Naive thymus-derived CD4-positive, alpha-beta T cell (primary cell): ENCODE measurements at regions not wholly inside any gene's neighbourhood (a gene's known extent, or its start where the extent isn't known, plus 50 kb on each side); places are given as distances from the start of the nearest gene placed in this dataset.

Experiments used
- ATAC-seq: fragments of 150-1000 bp; cut with Tn5 transposase; 2 replicates; pipeline ENCODE4 v1.10.0; 2021; ENCODE audit warnings: mild to moderate bottlenecking, moderate library complexity
- CTCF ChIA-PET: fragments of 350-600 bp; sonication (Branson Sonifier 250); formaldehyde crosslinking; loops from one replicate; lab custom pipeline; 2021; ENCODE audit warnings: antibody characterized with exemption; lab: Charles Lee
- POLR2A ChIA-PET: fragments of 350-600 bp; sonication (Branson Sonifier 250); formaldehyde crosslinking; loops from one replicate; lab custom pipeline; 2021; ENCODE audit warnings: antibody characterized with exemption, inconsistent platforms; lab: Charles Lee
- DNase-seq, 9 donors: peaks; one replicate each; pipeline versions ENCODE4 v3.0.0 to v3.0.0-alpha.2; 2020 to 2022; ENCODE audit warnings: mixed read lengths in 1 of 9
- H3K27ac ChIP-seq: one replicate; pipeline ENCODE4 v1.7.0; 2013; ENCODE audit warnings: mild to moderate bottlenecking, low read depth, low read length, moderate library complexity
- H3K27me3 ChIP-seq, 2 donors: one replicate each; pipeline ENCODE4 v1.7.0; 2013; ENCODE audit warnings: low read length in 2 of 2, mild to moderate bottlenecking in 2 of 2, moderate library complexity in 2 of 2; ENCODE audit not compliant: control insufficient read depth in 2 of 2, insufficient read depth in 2 of 2
- H3K36me3 ChIP-seq, 3 experiments: 1 replicate in 2 of 3; 2 replicates in 1 of 3; pipeline ENCODE4 v1.7.0; 2013; ENCODE audit warnings: low read length in 3 of 3, mild to moderate bottlenecking in 3 of 3, moderate library complexity in 1 of 3; ENCODE audit not compliant: insufficient read depth in 3 of 3, control insufficient read depth in 2 of 3
- H3K4me1 ChIP-seq, 2 donors: one replicate each; pipeline ENCODE4 v1.7.0; 2013; ENCODE audit warnings: low read length in 2 of 2, mild to moderate bottlenecking in 2 of 2, moderate library complexity in 1 of 2; ENCODE audit not compliant: control insufficient read depth in 2 of 2, insufficient read depth in 2 of 2
- H3K4me3 ChIP-seq: 2 replicates; pipeline ENCODE4 v1.7.0; 2013; ENCODE audit warnings: mild to moderate bottlenecking, low read length
- H3K9me3 ChIP-seq, 3 experiments: 1 replicate in 2 of 3; 2 replicates in 1 of 3; pipeline ENCODE4 v1.7.0; 2013; ENCODE audit warnings: low read length in 3 of 3; ENCODE audit not compliant: control insufficient read depth in 2 of 3
- H3K27ac Mint-ChIP-seq, 9 donors: one replicate each; pipeline ENCODE4 v1.8.0; 2020 to 2022; ENCODE audit warnings: mixed read lengths in 9 of 9, mild to moderate bottlenecking in 8 of 9, moderate library complexity in 5 of 9, inconsistent platforms in 2 of 9
- H3K27me3 Mint-ChIP-seq, 5 donors: one replicate each; pipeline ENCODE4 v1.8.0; 2021 to 2022; ENCODE audit warnings: mixed read lengths in 5 of 5, mild to moderate bottlenecking in 1 of 5
- H3K36me3 Mint-ChIP-seq, 5 donors: one replicate each; pipeline ENCODE4 v1.8.0; 2020 to 2022; ENCODE audit warnings: mixed read lengths in 5 of 5, mild to moderate bottlenecking in 3 of 5, inconsistent platforms in 1 of 5
- H3K4me1 Mint-ChIP-seq, 7 donors: one replicate each; pipeline ENCODE4 v1.8.0; 2020 to 2022; ENCODE audit warnings: mixed read lengths in 7 of 7, mild to moderate bottlenecking in 3 of 7, inconsistent platforms in 1 of 7
- H3K4me3 Mint-ChIP-seq, 10 donors: one replicate each; pipeline ENCODE4 v1.8.0; 2020 to 2022; ENCODE audit warnings: mild to moderate bottlenecking in 10 of 10, mixed read lengths in 10 of 10, moderate library complexity in 6 of 10, inconsistent platforms in 2 of 10
- H3K9me3 Mint-ChIP-seq, 11 donors: one replicate each; pipeline ENCODE4 v1.8.0; 2020 to 2022; ENCODE audit warnings: mixed read lengths in 11 of 11, mild to moderate bottlenecking in 4 of 11, inconsistent platforms in 1 of 11, moderate library complexity in 1 of 11
- intact Hi-C, 2 donors: fragments of 100-400 bp; cut with micrococcal nuclease; formaldehyde crosslinking; loops; one replicate each; pipeline ENCODE4 v1.15.1; 2023

GRCh38 chr1:208511242-208511860 is 267.2 kb upstream of the PLXNA2 start:
- no peaks in the 10 kb centered on the region for H3K36me3 Mint-ChIP-seq
- no peak overlapping the region for H3K4me3 Mint-ChIP-seq
- Histone ChIP-seq H3K36me3 (no peaks in the 10 kb centered on the region), H3K27ac (no peak overlapping the region), H3K4me3 (no peak overlapping the region), H3K9me3 (no peaks in the 10 kb centered on the region), H3K4me1 (no peaks in the 10 kb centered on the region), H3K27me3 (no peaks in the 10 kb centered on the region)
- peaks cover 0 to 6% (median 1%) of the 10 kb centered on the region in 11 donors for H3K9me3 Mint-ChIP-seq
- CTCF ChIA-PET: no interaction called here
- peaks cover 0 to 11% (median 5%) of the 10 kb centered on the region in 5 donors for H3K27me3 Mint-ChIP-seq
- POLR2A ChIA-PET: no interaction called here
- ATAC-seq: no peak
- H3K4me1 Mint-ChIP-seq: no peaks in the 10 kb centered on the region
- DNase-seq: no peak
- H3K27ac Mint-ChIP-seq: no peak overlapping the region
- intact Hi-C loops: no loop called here

- peaks cover 0 to 5% (median 0%) of the 10 kb centered on the region in 5 donors for H3K27me3 Mint-ChIP-seq
- Histone ChIP-seq H3K4me3 (no peak overlapping the region), H3K4me1 (no peaks in the 10 kb centered on the region), H3K27me3 (no peaks in the 10 kb centered on the region), H3K27ac (no peak overlapping the region), H3K9me3 (no peaks in the 10 kb centered on the region), H3K36me3 (no peaks in the 10 kb centered on the region)
- no peaks in the 10 kb centered on the region for H3K36me3 Mint-ChIP-seq
- intact Hi-C loops: no loop called here
- CTCF ChIA-PET: no interaction called here
- DNase-seq (no peak), ATAC-seq (no peak)
- H3K9me3 Mint-ChIP-seq: peaks cover 0 to 15% (median 3%) of the 10 kb centered on the region in 11 donors
- no peak overlapping the region for H3K27ac Mint-ChIP-seq
- POLR2A ChIA-PET: no interaction called here
- H3K4me3 Mint-ChIP-seq: no peak overlapping the region
- H3K4me1 Mint-ChIP-seq: no peaks in the 10 kb centered on the region
These were observed 269.6 kb upstream of the PLXNA2 start for GRCh38 chr1:208513799-208514198.

- Histone ChIP-seq H3K36me3 (no peaks in the 10 kb centered on the region), H3K4me1 (no peaks in the 10 kb centered on the region), H3K9me3 (no peaks in the 10 kb centered on the region), H3K4me3 (no peak overlapping the region), H3K27ac (no peak overlapping the region), H3K27me3 (no peaks in the 10 kb centered on the region)
- Mint-ChIP-seq H3K4me3 (no peak overlapping the region), H3K27ac (no peak overlapping the region), H3K36me3 (no peaks in the 10 kb centered on the region), H3K27me3 (peaks cover 0 to 5% (median 0%) of the 10 kb centered on the region in 5 donors), H3K9me3 (peaks cover 0 to 15% (median 3%) of the 10 kb centered on the region in 11 donors), H3K4me1 (no peaks in the 10 kb centered on the region)
- no peak for DNase-seq
- ATAC-seq: no peak
- intact Hi-C loops: no loop called here
- CTCF ChIA-PET: no interaction called here
- POLR2A ChIA-PET: no interaction called here
These were observed 270.9 kb upstream of the PLXNA2 start for GRCh38 chr1:208515129-208515528.

GRCh38 chr1:208516780-208517179 is 272.6 kb upstream of the PLXNA2 start:
- H3K36me3 ChIP-seq: no peaks in the 10 kb centered on the region
- H3K9me3 ChIP-seq: no peaks in the 10 kb centered on the region
- no peak overlapping the region for H3K4me3 ChIP-seq
- no peak overlapping the region for H3K4me3 Mint-ChIP-seq
- peaks cover 0 to 15% (median 4%) of the 10 kb centered on the region in 11 donors for H3K9me3 Mint-ChIP-seq
- peaks cover 0 to 7% (median 5%) of the 10 kb centered on the region in 5 donors for H3K27me3 Mint-ChIP-seq
- intact Hi-C loops: no loop called here
- no peak for ATAC-seq
- H3K4me1 Mint-ChIP-seq: no peaks in the 10 kb centered on the region
- H3K27ac Mint-ChIP-seq: no peak overlapping the region
- DNase-seq: no peak
- H3K27me3 ChIP-seq: no peaks in the 10 kb centered on the region
- no peak overlapping the region for H3K27ac ChIP-seq
- no peaks in the 10 kb centered on the region for H3K36me3 Mint-ChIP-seq
- H3K4me1 ChIP-seq: no peaks in the 10 kb centered on the region
- ChIA-PET CTCF (no interaction called here), POLR2A (no interaction called here)

GRCh38 chr1:208520438-208521099 is 276.4 kb upstream of the PLXNA2 start:
- Mint-ChIP-seq H3K27ac (no peak overlapping the region), H3K4me1 (no peaks in the 10 kb centered on the region), H3K9me3 (peaks cover 0 to 14% (median 3%) of the 10 kb centered on the region in 11 donors), H3K36me3 (no peaks in the 10 kb centered on the region), H3K27me3 (peaks cover 0 to 12% (median under 1%) of the 10 kb centered on the region in 5 donors), H3K4me3 (no peak overlapping the region)
- DNase-seq (no peak), ATAC-seq (no peak)
- Histone ChIP-seq H3K27me3 (no peaks in the 10 kb centered on the region), H3K4me1 (no peaks in the 10 kb centered on the region), H3K4me3 (no peak overlapping the region), H3K9me3 (no peaks in the 10 kb centered on the region), H3K36me3 (no peaks in the 10 kb centered on the region), H3K27ac (no peak overlapping the region)
- intact Hi-C loops: no loop called here
- ChIA-PET CTCF (no interaction called here), POLR2A (no interaction called here)

- no peak for DNase-seq
- no peak for ATAC-seq
These were observed 277.4 kb upstream of the PLXNA2 start for GRCh38 chr1:208521534-208521933.

GRCh38 chr1:208523007-208523406 is 278.8 kb upstream of the PLXNA2 start:
- no peaks in the 10 kb centered on the region for H3K9me3 ChIP-seq
- no peak overlapping the region for H3K4me3 ChIP-seq
- no peak for ATAC-seq
- no peaks in the 10 kb centered on the region for H3K36me3 ChIP-seq
- no peak overlapping the region for H3K4me3 Mint-ChIP-seq
- no peak for DNase-seq
- H3K27me3 Mint-ChIP-seq: peaks cover 0 to 17% (median 8%) of the 10 kb centered on the region in 5 donors
- H3K27me3 ChIP-seq: no peaks in the 10 kb centered on the region
- no peaks in the 10 kb centered on the region for H3K4me1 ChIP-seq
- H3K27ac Mint-ChIP-seq: no peak overlapping the region
- H3K36me3 Mint-ChIP-seq: no peaks in the 10 kb centered on the region
- H3K9me3 Mint-ChIP-seq: peaks cover 0 to 4% (median 0%) of the 10 kb centered on the region in 11 donors
- no peaks in the 10 kb centered on the region for H3K4me1 Mint-ChIP-seq
- H3K27ac ChIP-seq: no peak overlapping the region
- ChIA-PET CTCF (no interaction called here), POLR2A (no interaction called here)
- intact Hi-C loops: no loop called here

More at GRCh38 chr1:208521534-208521933, 277.4 kb upstream of the PLXNA2 start:
- Mint-ChIP-seq H3K36me3 (no peaks in the 10 kb centered on the region), H3K27ac (no peak overlapping the region), H3K27me3 (peaks cover 0 to 9% (median 6%) of the 10 kb centered on the region in 5 donors), H3K9me3 (peaks cover 0 to 9% (median 3%) of the 10 kb centered on the region in 11 donors), H3K4me1 (no peaks in the 10 kb centered on the region), H3K4me3 (no peak overlapping the region)
- Histone ChIP-seq H3K27me3 (no peaks in the 10 kb centered on the region), H3K4me1 (no peaks in the 10 kb centered on the region), H3K4me3 (no peak overlapping the region), H3K36me3 (no peaks in the 10 kb centered on the region), H3K9me3 (no peaks in the 10 kb centered on the region), H3K27ac (no peak overlapping the region)
- ChIA-PET CTCF (no interaction called here), POLR2A (no interaction called here)
- intact Hi-C loops: no loop called here
